SIG-M5 treated with dmso at 0.1 percent for 504 hours (cell line): ENCODE measurements at regions not wholly inside any gene's neighbourhood (a gene's known extent, or its start where the extent isn't known, plus 50 kb on each side); places are given as distances from the start of the nearest gene placed in this dataset.

Experiments
- DNase-seq: peaks from one replicate; lab custom pipeline; 2025; ENCODE audit not compliant: unreplicated experiment; lab: John Stamatoyannopoulos, UW

DNA sequence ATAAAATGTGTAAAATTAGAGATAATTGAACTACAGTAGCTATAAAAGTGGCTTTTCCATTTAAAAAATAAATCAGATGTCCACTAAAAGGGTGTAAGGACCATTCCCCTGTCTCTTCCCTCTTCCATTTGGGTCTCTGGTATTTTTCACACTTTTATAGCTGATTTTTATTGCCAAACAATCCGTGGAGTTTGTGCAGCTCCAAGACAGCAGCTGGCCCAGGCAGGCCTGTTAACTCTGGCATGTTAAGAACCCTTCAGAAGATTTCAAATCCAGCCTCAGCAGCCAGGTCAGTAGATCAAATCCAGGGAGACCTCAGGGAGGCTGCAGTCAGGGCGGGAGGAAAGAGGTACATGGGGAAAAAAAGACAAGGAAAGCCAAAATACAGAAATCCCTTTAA is 827.1 kb upstream of the FANCL start:
- no peak for DNase-seq

DNA sequence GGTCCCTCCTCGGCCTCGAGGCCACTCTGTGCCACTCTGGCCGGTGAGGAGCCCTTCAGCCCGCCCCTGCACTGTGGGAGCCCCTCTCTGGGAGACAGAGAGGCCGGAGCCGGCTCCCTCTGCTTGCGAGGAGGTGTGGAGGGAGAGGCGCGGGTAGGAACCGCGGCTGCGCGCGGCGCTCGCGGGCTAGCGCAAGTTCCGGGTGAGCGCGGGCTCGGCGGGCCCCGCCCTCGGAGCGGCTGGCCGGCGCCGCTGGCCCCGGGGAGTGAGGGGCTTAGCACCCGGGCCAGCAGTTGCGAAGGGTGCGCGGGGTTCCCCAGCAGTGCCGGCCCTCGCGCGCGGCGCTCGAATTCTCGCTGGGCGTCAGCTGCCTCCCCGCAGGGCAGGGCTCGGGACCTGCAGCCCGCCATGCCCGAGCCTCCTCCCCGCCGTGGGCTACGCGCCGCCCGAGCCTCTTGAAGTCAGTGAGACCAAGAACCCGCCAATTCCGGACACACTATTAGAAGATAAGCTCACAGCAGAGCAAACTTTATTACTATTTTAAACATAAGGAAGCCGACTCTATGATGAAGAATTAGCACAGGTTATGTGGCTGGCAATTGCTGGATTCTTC is 825.8 kb upstream of the FANCL start:
- DNase-seq = no peak

DNA sequence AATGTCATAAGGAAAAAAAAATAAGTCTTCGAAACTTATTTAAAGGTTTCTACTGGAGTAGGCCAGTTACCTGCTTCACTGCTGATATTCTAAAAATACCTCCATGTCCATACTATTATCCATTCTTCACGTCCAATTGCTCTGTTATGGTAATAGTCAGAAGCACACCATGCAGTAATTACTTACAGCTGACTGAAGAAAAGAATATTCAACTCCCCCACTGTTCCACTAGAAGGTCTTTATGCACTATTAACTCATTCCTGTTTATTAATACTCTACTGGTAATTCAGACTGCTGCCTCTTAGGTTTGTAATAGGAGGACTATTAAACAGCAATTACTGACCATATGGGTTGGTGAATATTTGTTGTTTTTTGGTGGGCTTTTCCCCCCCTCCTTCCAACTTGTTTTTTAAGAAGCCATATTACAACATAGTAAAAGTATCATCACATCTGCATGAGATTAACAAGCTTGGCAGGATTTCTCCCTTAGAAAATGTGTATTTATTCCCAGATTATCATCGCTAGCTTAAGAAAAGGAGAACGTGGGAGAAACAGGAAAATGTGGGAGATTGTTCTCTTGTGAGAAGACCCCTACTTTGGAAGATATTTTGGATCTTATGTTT is 806.4 kb upstream of the FANCL start:
- DNase-seq = no peak

DNA sequence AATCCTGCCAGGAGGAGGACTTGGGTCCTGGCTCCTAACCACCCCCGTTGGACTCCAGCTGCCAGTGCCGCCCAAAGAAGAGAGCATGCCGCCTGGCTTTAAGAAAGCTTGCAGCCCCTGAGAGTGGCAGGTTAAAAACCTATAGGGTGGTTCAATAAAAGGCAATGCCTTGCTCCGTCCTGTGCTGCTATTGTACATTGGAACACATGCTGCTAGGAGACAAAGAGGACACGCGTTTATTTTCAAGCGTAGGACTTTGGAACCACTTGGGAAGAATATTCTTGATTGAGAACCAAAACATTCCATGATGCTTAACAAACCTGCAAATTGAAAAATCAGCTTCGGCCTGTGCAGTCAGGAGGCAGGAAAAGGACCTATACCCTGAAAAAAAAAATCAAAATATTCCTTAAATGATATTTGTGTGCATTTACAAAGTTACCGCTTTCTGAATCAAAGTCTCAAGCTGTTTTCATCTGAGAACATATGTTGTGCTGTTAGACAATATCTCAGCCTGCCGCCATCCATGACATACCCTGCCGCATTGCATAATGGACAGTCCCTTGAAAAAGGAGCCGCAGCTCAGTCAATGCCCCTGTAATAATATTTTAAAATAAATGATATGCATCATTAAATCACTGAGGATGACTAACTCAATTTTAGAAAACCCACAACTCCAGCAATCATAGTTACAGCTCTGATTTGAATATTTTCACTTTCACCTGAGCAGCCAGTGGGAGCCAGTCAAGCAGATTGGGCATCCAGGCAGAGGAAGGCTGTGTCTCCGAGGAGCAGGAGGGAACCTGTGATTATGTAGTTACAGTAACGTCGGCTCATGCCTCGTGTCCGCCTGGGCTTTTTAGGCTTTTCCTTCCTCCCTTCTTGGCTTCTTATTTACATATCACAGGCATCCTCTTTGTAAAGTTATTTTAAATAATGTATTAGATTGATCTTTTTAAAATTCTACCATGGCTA is 805.6 kb upstream of the FANCL start:
- DNase-seq = no peak

DNA sequence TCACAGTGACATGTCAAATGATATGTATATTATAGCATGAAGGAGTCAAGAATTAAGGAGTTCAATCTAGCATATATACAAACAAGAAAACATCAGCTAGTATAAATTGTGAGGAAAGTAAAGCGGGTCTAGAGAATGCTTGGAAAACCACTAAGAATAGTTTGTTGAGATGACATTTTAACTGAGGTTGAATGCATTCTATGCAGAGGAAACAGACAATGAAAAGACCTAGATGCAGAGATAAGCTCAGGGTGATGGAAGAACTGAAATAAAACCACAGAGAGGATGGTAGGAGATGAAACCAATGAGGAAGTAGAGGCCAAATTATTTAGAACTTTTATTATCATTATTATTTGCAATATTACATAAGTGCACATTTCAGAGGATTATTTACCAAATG is 803.6 kb upstream of the FANCL start:
- no peak for DNase-seq

DNA sequence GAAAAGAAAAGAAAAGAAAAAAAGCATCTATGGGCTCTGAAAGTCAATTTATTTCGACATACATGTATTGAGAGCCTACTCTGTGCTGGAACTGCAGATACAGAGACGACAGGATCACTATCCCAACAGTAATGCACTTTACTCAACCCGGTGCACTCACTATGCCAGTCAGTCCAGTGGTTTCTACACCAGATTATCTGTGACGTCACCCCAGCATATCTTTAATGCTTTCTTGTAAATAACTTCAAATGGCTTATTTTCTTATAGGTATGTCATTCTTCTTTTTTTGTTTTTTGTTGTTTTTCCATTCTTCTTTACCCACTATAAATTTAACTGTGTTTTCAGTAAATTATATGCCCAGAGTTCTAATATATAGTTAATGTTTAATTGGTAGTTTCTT is 800.0 kb upstream of the FANCL start:
- DNase-seq = no peak

DNA sequence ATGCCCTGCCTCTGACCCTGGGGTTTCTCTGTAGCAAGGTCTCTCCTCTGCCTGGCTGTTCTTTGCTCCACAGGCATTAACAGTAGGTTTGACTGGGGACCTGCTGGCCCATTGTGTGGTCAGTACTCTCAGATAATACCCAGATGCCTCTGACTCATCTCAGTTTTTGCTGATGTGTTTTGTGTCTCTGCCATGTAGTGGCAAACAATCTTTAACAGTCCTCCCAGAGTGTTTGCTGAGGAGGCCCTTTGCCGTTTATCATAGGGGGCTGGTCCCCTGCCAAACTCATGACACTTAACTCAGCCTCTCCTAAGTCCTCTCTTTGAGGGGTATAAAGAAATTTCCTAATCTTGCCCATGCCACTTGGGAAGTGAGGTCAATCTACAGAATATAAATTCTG is 793.7 kb upstream of the FANCL start:
- no peak for DNase-seq

DNA sequence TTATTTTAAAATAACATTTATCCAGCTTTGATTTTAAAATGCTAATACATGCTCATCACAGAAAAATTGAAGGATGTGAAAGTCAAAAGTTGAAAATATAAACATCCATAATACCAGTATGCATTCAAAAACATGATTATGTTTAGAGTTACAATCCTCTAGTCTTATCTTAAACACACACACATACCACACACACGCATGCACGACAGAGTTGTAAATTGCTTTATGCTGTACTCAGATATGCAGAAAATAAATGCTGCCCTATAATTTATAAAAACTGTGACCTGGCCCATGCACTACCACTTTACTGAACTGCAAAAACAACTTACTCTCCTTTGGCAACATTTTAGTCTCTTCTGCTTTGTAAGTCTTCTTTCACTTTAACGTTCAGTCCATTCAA is 793.0 kb upstream of the FANCL start:
- no peak for DNase-seq

DNA sequence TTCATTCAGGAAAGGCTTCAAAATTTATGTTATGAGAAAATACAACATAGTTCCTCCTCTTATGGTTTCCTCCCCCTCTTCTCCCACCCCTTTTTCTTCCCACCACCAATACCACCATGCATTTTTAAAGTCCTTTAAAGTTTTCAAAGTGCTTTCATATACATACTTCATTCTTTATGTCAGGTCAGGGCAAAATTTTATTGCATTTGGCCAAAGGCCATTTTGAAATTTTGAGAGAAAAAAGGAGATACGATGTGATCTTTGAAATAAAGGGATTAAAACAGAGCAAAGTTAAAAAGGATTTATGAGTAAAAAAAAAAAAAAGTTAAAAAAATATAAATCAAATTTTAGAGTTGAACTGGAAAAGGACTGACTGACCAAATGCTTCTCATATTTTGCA is 792.5 kb upstream of the FANCL start:
- no peak for DNase-seq

DNA sequence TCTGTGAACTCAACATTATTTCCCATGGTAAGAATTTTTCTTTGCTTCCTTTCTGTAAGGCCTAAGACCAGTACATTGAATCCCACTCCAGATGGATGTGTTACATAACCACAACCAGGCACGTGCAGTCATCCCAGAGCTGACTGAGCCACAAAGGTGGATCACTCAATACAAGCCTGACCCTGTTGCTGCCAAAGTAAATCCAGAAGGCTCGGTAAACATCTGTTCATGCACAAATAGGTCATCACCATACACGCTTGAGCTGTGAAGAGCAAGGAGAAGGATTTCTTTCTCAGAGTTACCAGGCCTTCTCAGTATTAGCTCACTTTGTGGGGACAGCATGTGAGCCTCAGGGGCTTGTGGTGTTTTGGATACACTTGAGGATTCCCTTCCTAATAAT is 791.4 kb upstream of the FANCL start:
- DNase-seq = no peak

DNA sequence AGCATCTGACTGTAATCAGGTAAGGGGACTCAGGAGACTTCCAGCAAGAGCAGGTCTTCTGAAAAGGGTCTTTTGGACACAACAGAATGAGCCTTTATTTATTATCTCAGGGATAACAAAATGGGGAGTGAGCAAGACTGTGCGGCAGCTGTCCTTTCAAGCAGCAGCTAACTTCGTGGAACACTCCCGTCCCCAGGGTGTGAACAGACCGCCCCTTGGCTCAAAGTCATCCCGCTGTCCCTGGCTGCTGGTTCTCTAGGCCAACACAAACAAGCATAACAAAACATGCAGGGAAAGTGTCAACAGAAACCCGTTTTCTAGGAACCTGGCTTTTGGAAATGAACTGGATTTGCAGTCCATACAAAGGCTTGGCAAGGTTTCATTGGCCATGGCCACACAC is 787.9 kb upstream of the FANCL start:
- DNase-seq = no peak

DNA sequence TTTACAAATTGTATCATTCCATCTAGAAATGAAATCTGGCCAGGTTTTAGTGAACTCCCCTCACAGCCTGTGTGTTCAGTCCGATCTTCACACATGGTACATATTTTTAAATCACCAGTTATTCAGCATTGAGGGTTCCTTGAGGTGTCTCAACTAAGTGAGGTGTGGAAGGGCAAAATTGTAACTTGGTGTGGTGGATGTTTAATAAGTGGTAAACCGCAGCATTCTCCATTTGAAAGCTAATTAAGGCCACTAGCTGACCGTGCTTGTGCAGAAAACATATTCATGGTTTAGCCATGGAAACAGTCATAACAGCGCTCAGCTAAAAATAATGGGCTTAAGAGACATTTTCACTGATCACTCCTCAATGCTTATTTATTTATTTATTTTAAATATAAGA is 786.2 kb upstream of the FANCL start:
- no peak for DNase-seq

DNA sequence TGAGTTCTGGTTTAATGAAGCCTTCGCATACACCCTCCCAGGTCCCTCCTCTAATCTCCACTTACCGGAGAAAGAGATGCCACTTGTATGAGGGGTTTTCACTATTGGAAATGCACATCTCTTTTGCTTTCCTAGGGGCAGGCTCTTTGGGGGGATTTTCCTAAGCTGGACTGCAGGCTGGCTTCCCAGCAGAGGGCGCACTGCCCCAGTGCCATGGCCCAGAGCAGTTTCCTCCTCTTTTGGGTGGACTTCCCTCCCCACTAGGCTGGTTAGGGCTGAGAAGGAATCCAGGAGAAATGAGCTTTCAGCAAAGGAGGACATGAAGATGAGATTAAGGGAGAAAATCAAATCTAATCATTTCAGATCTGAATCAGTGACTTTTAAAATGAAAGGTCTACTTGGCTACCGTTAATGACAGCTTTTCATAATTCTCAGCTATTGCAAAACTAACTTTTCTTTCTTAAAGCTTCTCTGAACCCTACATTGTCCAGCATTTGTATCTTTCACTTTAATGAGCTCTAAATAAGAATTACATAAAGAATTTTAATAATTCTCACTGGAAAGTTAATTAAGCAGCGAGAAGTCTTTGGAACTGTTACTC is 784.1 kb upstream of the FANCL start:
- peak; percentile 15 for DNase-seq

DNA sequence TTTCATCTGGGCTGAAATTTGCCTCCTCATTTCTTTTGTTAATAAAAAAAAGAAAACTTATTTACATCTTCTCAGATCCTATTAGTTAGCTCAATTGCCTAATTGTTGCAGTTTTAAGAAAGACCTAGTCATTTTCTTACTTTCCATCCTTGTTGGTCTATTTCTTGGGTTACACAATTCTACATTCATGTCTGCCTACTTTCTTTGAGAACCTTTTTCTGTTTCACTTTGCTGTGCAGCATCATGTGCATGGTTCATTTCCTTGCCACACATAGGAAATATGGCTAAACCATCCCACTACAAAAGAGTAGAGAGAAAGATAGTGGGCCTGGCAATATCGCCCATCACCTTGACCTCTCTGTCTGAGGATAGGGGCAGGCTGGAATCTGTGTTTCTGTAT is 780.7 kb upstream of the FANCL start:
- DNase-seq = no peak

DNA sequence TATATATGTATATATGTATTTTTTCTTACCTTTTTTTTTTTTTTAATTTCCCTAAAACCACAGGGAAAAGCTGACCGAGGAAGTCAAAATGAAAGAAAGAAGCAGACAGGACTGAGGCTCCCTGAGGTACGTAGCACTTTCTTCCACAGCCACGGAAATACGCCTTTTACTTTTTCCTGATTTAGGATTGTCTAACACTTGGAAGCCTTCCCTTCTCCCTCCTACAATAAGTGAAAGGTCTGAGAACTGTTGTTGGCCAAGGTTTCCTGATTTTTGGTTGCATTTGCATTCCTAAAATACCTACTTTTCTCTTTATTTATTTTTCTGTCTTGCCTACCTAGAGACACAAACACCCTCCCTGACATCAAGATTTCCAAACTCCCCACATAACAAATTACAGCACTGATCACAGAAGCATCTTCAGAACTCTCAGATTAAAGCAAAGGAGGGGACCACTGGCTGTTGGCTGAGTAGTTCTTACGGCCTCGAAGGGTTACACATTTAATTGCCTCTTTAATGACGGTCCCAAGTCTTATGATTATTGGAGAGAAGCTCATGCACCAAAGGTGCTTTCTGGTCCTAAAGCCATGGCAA is 778.5 kb upstream of the FANCL start:
- DNase-seq = no peak

DNA sequence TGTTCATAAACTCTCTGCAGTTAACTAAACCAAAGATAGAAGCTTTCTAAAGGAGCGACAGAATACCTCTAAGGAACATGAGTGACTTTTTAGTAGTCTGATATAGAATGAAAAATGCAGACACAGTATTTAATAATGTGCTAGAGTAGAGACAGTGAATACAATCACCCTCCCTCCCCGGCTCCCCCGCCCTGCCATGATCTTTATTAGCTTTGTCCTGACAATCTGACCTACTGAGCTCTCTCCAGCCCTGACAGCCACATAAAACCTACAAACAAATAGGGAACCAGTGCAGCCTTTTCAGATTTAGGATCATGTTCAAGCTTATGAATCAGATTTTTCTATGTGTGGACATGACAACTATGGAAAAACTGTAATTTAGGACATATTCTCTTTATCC is 777.6 kb upstream of the FANCL start:
- no peak for DNase-seq

DNA sequence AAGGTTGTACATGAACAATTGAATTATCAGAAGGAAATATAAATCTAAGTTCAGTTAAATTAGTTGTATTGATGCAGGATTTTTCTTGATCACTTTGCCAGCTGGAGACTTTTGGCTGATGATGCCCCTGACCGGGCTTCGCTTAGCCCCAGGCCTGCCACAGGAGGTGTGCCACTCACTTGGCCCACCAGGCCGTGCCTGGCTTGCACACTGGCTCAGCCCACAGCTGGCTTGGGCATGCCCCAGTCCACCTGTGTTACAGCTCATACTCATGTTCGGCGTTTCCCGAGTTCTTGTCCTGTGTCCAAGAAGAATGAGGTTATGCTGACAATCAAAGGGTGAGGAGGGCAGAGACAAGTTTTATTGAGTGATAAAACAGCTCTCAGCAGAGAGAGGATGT is 773.9 kb upstream of the FANCL start:
- DNase-seq = no peak

DNA sequence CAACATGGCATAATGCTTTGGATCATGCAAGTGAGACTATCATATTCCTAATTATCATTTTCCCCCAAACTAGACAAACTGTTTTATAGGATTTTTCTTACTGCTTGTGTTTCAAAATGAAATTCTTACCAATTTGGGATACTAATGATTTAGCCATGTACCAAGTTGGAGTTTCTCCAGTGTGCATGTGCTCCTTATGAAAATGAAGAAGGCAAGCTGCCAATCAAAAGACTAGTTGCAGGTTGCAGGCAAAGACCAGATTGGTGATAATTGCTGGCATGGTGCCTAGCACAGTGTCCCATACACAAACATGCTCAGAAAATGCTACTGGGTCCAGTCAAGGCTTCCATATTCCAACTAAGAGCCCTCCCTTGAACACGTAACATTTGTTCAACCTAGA is 771.8 kb upstream of the FANCL start:
- no peak for DNase-seq

DNA sequence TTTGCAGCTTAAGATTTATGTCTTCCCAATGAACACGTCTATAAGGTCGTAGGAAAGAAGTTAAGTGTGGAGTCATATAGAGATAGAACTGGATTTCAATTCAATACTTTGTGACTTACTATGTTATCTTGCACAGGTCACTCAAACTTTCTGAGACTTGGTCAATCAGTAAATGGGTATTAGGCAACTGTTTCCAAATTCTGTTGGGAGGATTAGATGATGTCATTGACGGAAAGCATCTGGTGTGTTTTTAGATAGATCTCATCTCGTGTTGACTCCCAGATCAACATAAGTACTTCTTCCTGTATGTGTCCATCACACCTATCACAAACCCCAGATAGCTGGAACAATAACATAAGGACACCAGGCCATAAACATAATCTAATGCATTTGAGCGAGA is 771.1 kb upstream of the FANCL start:
- DNase-seq = no peak

DNA sequence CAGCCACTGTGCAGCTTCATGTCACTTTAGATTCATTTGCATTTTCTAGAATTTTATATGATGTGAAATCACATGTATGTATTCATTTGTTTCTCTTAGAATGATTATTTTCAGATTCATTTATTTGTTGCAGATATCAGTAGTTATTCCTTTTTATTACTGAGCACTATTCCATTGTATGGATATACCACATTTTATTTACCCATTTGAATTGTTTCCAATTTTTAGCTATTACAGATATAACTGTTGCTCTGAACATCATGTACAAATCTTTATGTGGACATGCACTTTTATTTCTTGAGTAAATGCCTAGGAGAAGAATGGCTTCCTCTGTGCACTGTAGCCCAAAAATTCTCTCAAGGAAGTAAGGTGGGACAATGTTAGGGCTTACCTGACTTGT is 767.8 kb upstream of the FANCL start:
- DNase-seq = no peak

DNA sequence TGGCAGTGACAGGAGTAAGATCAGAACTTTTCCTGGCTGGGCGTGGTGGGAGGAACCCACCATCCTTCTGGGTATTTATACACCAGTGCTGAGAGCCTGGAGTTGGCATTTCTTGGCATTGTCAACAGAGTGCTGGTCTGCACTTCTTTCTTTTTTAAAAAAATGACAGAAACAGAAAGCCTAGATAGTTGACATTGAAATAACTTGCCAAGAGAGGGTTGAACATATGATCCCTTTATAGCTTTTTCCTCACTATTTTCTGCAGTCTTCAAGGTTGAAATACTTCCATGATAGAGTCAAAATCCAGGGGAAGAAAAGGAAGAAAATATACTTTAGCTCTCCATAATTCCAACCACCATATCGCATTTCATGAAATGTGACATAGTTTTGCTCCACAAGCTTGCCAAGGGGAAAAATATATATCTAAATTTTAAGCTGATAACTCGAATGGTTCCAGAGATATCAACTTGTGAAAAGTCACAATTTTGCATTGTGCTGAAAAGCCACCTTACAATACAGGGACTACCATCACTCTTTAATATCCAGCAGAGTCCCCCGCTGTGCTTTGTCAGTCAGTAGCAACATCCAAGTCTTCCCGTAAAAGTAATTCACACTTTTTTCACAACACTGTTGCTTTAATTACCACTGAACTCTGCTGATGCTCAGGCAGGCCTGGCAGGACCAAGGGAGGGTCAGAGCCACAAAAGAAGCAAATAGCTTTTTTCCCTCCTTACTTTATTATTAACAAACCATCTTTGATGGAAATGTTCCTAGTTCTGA is 764.9 kb upstream of the FANCL start:
- no peak for DNase-seq
